ENCODE measurements at regions not wholly inside any gene's neighbourhood (a gene's known extent, or its start where the extent isn't known, plus 50 kb on each side); places are given as distances from the start of the nearest gene placed in this dataset.
"Not testable (repeated sequence)": the region's sequence is repeated elsewhere in the genome, so short reads cannot be mapped to it uniquely, and the experiment has no call there.

- Mint-ChIP-seq H3K27ac (no peak overlapping the region), H3K27me3 (ENCODE audit: insufficient read depth) (no peaks in the 10 kb centered on the region), H3K36me3 (ENCODE audit: low read depth) (no peaks in the 10 kb centered on the region), H3K4me3 (no peak overlapping the region), H3K4me1 (no peaks in the 10 kb centered on the region), H3K9me3 (peaks cover 20% of the 10 kb centered on the region)
- Histone ChIP-seq H3K9ac (ENCODE audit: extremely low read depth, low read length, poor library complexity, severe bottlenecking) (no peak overlapping the region), H3K36me3 (ENCODE audit: control insufficient read depth, insufficient read depth, low read length) (no peaks in the 10 kb centered on the region), H3K27ac (ENCODE audit: low read depth, low read length) (no peak overlapping the region), H3K4me1 (ENCODE audit: control insufficient read depth, insufficient read depth, low read length) (no peaks in the 10 kb centered on the region), H3K4me3 (ENCODE audit: low read length) (no peak overlapping the region), H3K27me3 (ENCODE audit: control insufficient read depth, insufficient read depth, low read length, poor library complexity, severe bottlenecking) (no peaks in the 10 kb centered on the region), H3K9me3 (ENCODE audit: control insufficient read depth, low read length) (peaks cover 19% of the 10 kb centered on the region)
- no peak for TF ChIP-seq CTCF (conservative IDR thresholded peaks at IDR 0.05)
- no peak for DNase-seq
- WGBS, 2 experiments (ENCODE audit: insufficient coverage in 1 of 2, insufficient read length in 1 of 2), result 60 to 98% methylated on average over 1 to 2 of the region's 3 CpGs
Observed at GRCh38 chr9:93761822-93762221, 185.4 kb downstream of the PHF2 start.

DNA sequence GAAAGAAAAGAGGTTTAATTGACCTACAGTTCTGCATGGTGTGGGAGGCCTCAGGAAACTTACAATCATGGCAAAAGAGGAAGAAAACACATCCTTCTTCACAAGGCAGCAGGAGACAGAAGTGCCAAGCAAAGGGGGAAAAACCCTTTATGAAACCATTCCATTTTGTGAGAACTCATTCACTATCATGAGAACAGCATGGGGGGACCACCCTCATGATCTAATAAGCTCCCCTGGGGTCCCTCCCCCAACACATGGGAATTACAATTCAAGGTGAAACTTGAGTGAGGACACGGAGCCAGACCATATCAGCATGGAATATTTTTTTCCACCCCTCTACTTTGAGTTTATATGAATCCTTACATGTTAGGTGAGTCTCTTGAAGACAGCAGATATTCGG is 173.7 kb downstream of the PHF2 start:
- H3K9me3 Mint-ChIP-seq, result peaks cover 97% of the 10 kb centered on the region
- H3K4me1 Mint-ChIP-seq, result no peaks in the 10 kb centered on the region
- no peak overlapping the region for H3K27ac Mint-ChIP-seq
- peak overlapping the region; percentile 54 for H3K4me3 ChIP-seq (ENCODE audit: low read length)
- DNase-seq, result no peak
- H3K27ac ChIP-seq (ENCODE audit: low read depth, low read length), result no peak overlapping the region
- H3K36me3 Mint-ChIP-seq (ENCODE audit: low read depth), result peaks cover 5% of the 10 kb centered on the region
- peaks cover 99% of the 10 kb centered on the region for H3K9me3 ChIP-seq (ENCODE audit: control insufficient read depth, low read length)
- H3K36me3 ChIP-seq (ENCODE audit: control insufficient read depth, insufficient read depth, low read length), result no peaks in the 10 kb centered on the region
- TF ChIP-seq CTCF (conservative IDR thresholded peaks at IDR 0.05), result no peak
- no peaks in the 10 kb centered on the region for H3K4me1 ChIP-seq (ENCODE audit: control insufficient read depth, insufficient read depth, low read length)
- WGBS, 2 experiments (ENCODE audit: insufficient coverage in 1 of 2, insufficient read length in 1 of 2), result 85% methylated on average over 2 of the region's 2 CpGs
- no peaks in the 10 kb centered on the region for H3K27me3 ChIP-seq (ENCODE audit: control insufficient read depth, insufficient read depth, low read length, poor library complexity, severe bottlenecking)
- peaks cover 3% of the 10 kb centered on the region for H3K27me3 Mint-ChIP-seq (ENCODE audit: insufficient read depth)
- no peak overlapping the region for H3K9ac ChIP-seq (ENCODE audit: extremely low read depth, low read length, poor library complexity, severe bottlenecking)
- no peak overlapping the region for H3K4me3 Mint-ChIP-seq

DNA sequence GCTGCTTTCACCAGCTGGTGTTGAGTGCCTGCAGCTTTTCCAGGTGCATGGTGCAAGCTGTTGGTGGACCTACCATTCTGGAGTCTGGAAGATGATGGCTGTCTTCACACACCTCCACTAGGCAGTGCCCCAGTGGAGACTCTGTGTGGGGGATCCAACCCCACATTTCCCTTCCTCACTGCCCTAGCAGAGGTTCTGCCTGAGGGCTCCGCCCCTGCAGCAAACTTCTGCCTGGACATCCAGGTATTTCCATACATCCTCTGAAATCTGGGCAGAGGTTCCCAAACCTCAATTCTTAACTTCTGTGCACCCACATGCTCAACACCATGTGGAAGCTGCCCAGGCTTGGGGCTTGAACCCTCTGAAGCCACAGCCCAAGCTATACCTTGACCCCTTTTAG is 172.4 kb downstream of the PHF2 start:
- not testable (repeated sequence) for H3K27ac Mint-ChIP-seq; H3K36me3 ChIP-seq (ENCODE audit: control insufficient read depth, insufficient read depth, low read length); H3K4me3 Mint-ChIP-seq; H3K9ac ChIP-seq (ENCODE audit: extremely low read depth, low read length, poor library complexity, severe bottlenecking); H3K27me3 Mint-ChIP-seq (ENCODE audit: insufficient read depth); H3K27me3 ChIP-seq (ENCODE audit: control insufficient read depth, insufficient read depth, low read length, poor library complexity, severe bottlenecking); H3K4me1 ChIP-seq (ENCODE audit: control insufficient read depth, insufficient read depth, low read length); DNase-seq; H3K36me3 Mint-ChIP-seq (ENCODE audit: low read depth); H3K4me1 Mint-ChIP-seq; H3K27ac ChIP-seq (ENCODE audit: low read depth, low read length)
- Histone ChIP-seq H3K4me3 (ENCODE audit: low read length) (peak overlapping the region; percentile 53), H3K9me3 (ENCODE audit: control insufficient read depth, low read length) (peaks cover 96% of the 10 kb centered on the region)
- H3K9me3 Mint-ChIP-seq, result peaks cover 92% of the 10 kb centered on the region
- WGBS, 2 experiments (ENCODE audit: insufficient coverage in 1 of 2, insufficient read length in 1 of 2), result 97% methylated on average over 1 of the region's 1 CpG; no CpG with 5 or more reads in 1 of the 2 experiments

GRCh38 chr9:93731963-93732362 is 155.6 kb downstream of the PHF2 start:
- H3K27ac Mint-ChIP-seq, result no peak overlapping the region
- H3K4me3 Mint-ChIP-seq, result no peak overlapping the region
- H3K36me3 Mint-ChIP-seq (ENCODE audit: low read depth), result peaks cover 3% of the 10 kb centered on the region
- peaks cover 51% of the 10 kb centered on the region for H3K9me3 Mint-ChIP-seq
- Histone ChIP-seq H3K9ac (ENCODE audit: extremely low read depth, low read length, poor library complexity, severe bottlenecking) (no peak overlapping the region), H3K36me3 (ENCODE audit: control insufficient read depth, insufficient read depth, low read length) (no peaks in the 10 kb centered on the region), H3K27ac (ENCODE audit: low read depth, low read length) (no peak overlapping the region), H3K4me3 (ENCODE audit: low read length) (peak overlapping the region; percentile 22), H3K9me3 (ENCODE audit: control insufficient read depth, low read length) (peaks cover 28% of the 10 kb centered on the region), H3K27me3 (ENCODE audit: control insufficient read depth, insufficient read depth, low read length, poor library complexity, severe bottlenecking) (no peaks in the 10 kb centered on the region), H3K4me1 (ENCODE audit: control insufficient read depth, insufficient read depth, low read length) (no peaks in the 10 kb centered on the region)
- TF ChIP-seq CTCF (conservative IDR thresholded peaks at IDR 0.05), result no peak
- peaks cover 5% of the 10 kb centered on the region for H3K27me3 Mint-ChIP-seq (ENCODE audit: insufficient read depth)
- H3K4me1 Mint-ChIP-seq, result no peaks in the 10 kb centered on the region
- no peak for DNase-seq
- WGBS, 2 experiments (ENCODE audit: insufficient coverage in 1 of 2, insufficient read length in 1 of 2), result 29 to 58% methylated on average over 1 of the region's 1 CpG
